H9 (cell line): ENCODE measurements at regions not wholly inside any gene's neighbourhood (a gene's known extent, or its start where the extent isn't known, plus 50 kb on each side); places are given as distances from the start of the nearest gene placed in this dataset.

ENCODE experiments used
- DNase-seq: peaks from one replicate; pipeline ENCODE4 v3.0.0-alpha.2; 2017
- H2AFZ ChIP-seq: one replicate; pipeline ENCODE4 v1.6.1; 2013; ENCODE audit warnings: mild to moderate bottlenecking, low read length, control low read depth, moderate library complexity
- H2AK5ac ChIP-seq: 2 replicates; pipeline ENCODE4 v1.6.1; 2013; ENCODE audit warnings: low read length, control low read depth, mixed read lengths; ENCODE audit not compliant: insufficient read length
- H2BK120ac ChIP-seq: one replicate; pipeline ENCODE4 v1.6.1; 2013; ENCODE audit warnings: low read depth, mild to moderate bottlenecking, low read length, control low read depth, inconsistent platforms; ENCODE audit not compliant: poor library complexity, severe bottlenecking
- H2BK12ac ChIP-seq: 2 replicates; pipeline ENCODE4 v1.6.1; 2013; ENCODE audit warnings: low read length, control low read depth, mixed read lengths, low read depth; ENCODE audit not compliant: insufficient read length
- H2BK15ac ChIP-seq: 2 replicates; pipeline ENCODE4 v1.6.1; 2013; ENCODE audit warnings: low read depth, low read length, control low read depth
- H2BK20ac ChIP-seq: one replicate; pipeline ENCODE4 v1.6.1; 2013; ENCODE audit warnings: low read depth, mild to moderate bottlenecking, low read length, control low read depth, inconsistent platforms; ENCODE audit not compliant: poor library complexity, severe bottlenecking
- H2BK5ac ChIP-seq: 2 replicates; pipeline ENCODE4 v1.6.1; 2013; ENCODE audit warnings: low read length, control low read depth, mixed read lengths; ENCODE audit not compliant: insufficient read length
- H3K14ac ChIP-seq: 2 replicates; pipeline ENCODE4 v1.6.1; 2013; ENCODE audit warnings: low read length, control low read depth; ENCODE audit not compliant: insufficient read depth
- H3K18ac ChIP-seq: 2 replicates; pipeline ENCODE4 v1.6.1; 2013; ENCODE audit warnings: low read depth, mild to moderate bottlenecking, mixed read lengths, low read length, control low read depth; ENCODE audit not compliant: insufficient read length
- H3K23ac ChIP-seq: 2 replicates; pipeline ENCODE4 v1.6.1; 2013; ENCODE audit warnings: low read length, control low read depth, mixed read lengths, low read depth; ENCODE audit not compliant: insufficient read length
- H3K23me2 ChIP-seq: 2 replicates; pipeline ENCODE4 v1.6.1; 2013; ENCODE audit warnings: low read depth, mild to moderate bottlenecking, mixed read lengths, low read length, control low read depth; ENCODE audit not compliant: insufficient read length, poor library complexity, severe bottlenecking
- H3K27ac ChIP-seq: 2 replicates; pipeline ENCODE4 v1.5.1; 2013; ENCODE audit warnings: low read length, control low read depth, mixed read lengths, low read depth; ENCODE audit not compliant: insufficient read length
- H3K27me3 ChIP-seq: 2 replicates; pipeline ENCODE4 v1.6.1; 2013; ENCODE audit warnings: low read length, control low read depth, inconsistent platforms; ENCODE audit not compliant: insufficient read depth
- H3K4ac ChIP-seq: 2 replicates; pipeline ENCODE4 v1.6.1; 2013; ENCODE audit warnings: low read depth, mild to moderate bottlenecking, control low read depth, inconsistent platforms, low read length, moderate library complexity
- H3K4me1 ChIP-seq: 2 replicates; pipeline ENCODE4 v1.6.1; 2013; ENCODE audit warnings: low read length, control low read depth, inconsistent platforms; ENCODE audit not compliant: insufficient read depth
- H3K4me2 ChIP-seq: 2 replicates; pipeline ENCODE4 v1.6.1; 2013; ENCODE audit warnings: low read length, control low read depth, mixed read lengths; ENCODE audit not compliant: insufficient read length, insufficient read depth
- H3K56ac ChIP-seq: 2 replicates; pipeline ENCODE4 v1.6.1; 2013; ENCODE audit warnings: low read depth, mild to moderate bottlenecking, mixed read lengths, low read length, control low read depth; ENCODE audit not compliant: insufficient read length
- H3K79me1 ChIP-seq: 2 replicates; pipeline ENCODE4 v1.6.1; 2013; ENCODE audit warnings: low read depth, mild to moderate bottlenecking, moderate library complexity, low read length, control low read depth, inconsistent platforms; ENCODE audit not compliant: insufficient read depth, poor library complexity, severe bottlenecking
- H3K79me2 ChIP-seq: 2 replicates; pipeline ENCODE4 v1.6.1; 2013; ENCODE audit warnings: low read length, control low read depth, inconsistent platforms; ENCODE audit not compliant: insufficient read depth
- H3K9ac ChIP-seq: 2 replicates; pipeline ENCODE4 v1.6.1; 2013; ENCODE audit warnings: low read length, control low read depth, mixed read lengths; ENCODE audit not compliant: insufficient read length; ENCODE audit errors: extremely low read depth
- H3K9me3 ChIP-seq: one replicate; pipeline ENCODE4 v1.6.1; 2013; ENCODE audit warnings: low read depth, low read length, inconsistent platforms; ENCODE audit not compliant: control insufficient read depth
- H3T11ph ChIP-seq: one replicate; pipeline ENCODE4 v1.6.1; 2013; ENCODE audit warnings: mild to moderate bottlenecking, low read length, control low read depth, inconsistent platforms
- H4K20me1 ChIP-seq: one replicate; pipeline ENCODE4 v1.6.1; 2013; ENCODE audit not compliant: control insufficient read depth, insufficient read length, insufficient read depth
- H4K5ac ChIP-seq: 2 replicates; pipeline ENCODE4 v1.6.1; 2013; ENCODE audit warnings: low read depth, mild to moderate bottlenecking, mixed read lengths, low read length, control low read depth; ENCODE audit not compliant: insufficient read length
- H4K8ac ChIP-seq: replicated peaks from 2 replicates; pipeline ENCODE4 v1.6.1; 2013; ENCODE audit warnings: low read length, control low read depth, mixed read lengths, low read depth; ENCODE audit not compliant: insufficient read length
- H4K91ac ChIP-seq: 2 replicates; pipeline ENCODE4 v1.6.1; 2013; ENCODE audit warnings: low read depth, mild to moderate bottlenecking, moderate library complexity, mixed read lengths, low read length, control low read depth; ENCODE audit not compliant: insufficient read length
- H3K27ac Mint-ChIP-seq, 3 experiments: 2 replicates in 2 of 3; 3 replicates in 1 of 3; pipeline ENCODE4 v1.8.0; 2020 to 2021; ENCODE audit warnings: mixed read lengths in 3 of 3, mild to moderate bottlenecking in 1 of 3, moderate library complexity in 1 of 3
- H3K27me3 Mint-ChIP-seq: 2 replicates; pipeline ENCODE4 v1.8.0; 2021; ENCODE audit warnings: low read depth, mild to moderate bottlenecking, moderate library complexity, mixed read lengths
- H3K36me3 Mint-ChIP-seq, 3 experiments: 2 replicates in 2 of 3; 3 replicates in 1 of 3; pipeline ENCODE4 v1.8.0; 2020 to 2021; ENCODE audit warnings: low read depth in 3 of 3, mixed read lengths in 3 of 3; ENCODE audit not compliant: insufficient read depth in 1 of 3
- H3K4me1 Mint-ChIP-seq, 2 experiments: 2 replicates each; pipeline ENCODE4 v1.8.0; 2020; ENCODE audit warnings: mixed read lengths in 2 of 2
- H3K4me3 Mint-ChIP-seq, 2 experiments: 2 replicates in 1 of 2; 3 replicates in 1 of 2; pipeline ENCODE4 v1.8.0; 2020 to 2021; ENCODE audit warnings: mild to moderate bottlenecking in 2 of 2, mixed read lengths in 2 of 2, moderate library complexity in 1 of 2
- H3K9me3 Mint-ChIP-seq, 2 experiments: 2 replicates in 1 of 2; 3 replicates in 1 of 2; pipeline ENCODE4 v1.8.0; 2020; ENCODE audit warnings: mild to moderate bottlenecking in 2 of 2, mixed read lengths in 2 of 2, moderate library complexity in 1 of 2
- TF ChIP-seq, protein P1 (sequence below): fragments of 200-600 bp; sonication (generic); conservative IDR thresholded peaks from 3 replicates; pipeline ENCODE4 v1.8.0; 2021; ENCODE audit warnings: antibody characterized with exemption, mild to moderate bottlenecking

DNA sequence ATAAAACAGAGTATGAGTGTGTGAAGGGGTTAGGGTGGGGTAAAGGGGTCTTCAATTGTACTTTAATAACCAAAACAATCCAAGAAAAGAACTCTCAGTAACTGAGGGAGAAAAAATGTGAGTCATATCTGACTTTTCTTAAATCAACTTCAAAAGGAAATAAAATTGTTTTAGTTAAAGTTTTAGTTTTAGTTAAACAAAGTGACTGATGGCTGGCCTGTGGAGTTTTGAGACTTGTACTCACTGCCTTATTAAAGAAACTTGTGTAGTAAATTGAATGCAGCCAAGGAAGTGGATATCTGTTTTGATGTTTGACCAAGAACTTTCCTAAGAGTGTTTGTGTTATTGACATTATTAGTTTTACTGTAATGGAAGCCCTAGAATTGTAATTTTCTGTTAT lies 2032.6 kb downstream of the MAT2B start:
- H3K9me3 Mint-ChIP-seq, result no peaks in the 10 kb centered on the region
- no peak overlapping the region for H2BK120ac ChIP-seq
- no peak overlapping the region for H3K27ac Mint-ChIP-seq

More for the DNA sequence above, 2032.6 kb downstream of the MAT2B start:
- H4K8ac ChIP-seq, result no peak overlapping the region
- TF ChIP-seq, protein P1, sequence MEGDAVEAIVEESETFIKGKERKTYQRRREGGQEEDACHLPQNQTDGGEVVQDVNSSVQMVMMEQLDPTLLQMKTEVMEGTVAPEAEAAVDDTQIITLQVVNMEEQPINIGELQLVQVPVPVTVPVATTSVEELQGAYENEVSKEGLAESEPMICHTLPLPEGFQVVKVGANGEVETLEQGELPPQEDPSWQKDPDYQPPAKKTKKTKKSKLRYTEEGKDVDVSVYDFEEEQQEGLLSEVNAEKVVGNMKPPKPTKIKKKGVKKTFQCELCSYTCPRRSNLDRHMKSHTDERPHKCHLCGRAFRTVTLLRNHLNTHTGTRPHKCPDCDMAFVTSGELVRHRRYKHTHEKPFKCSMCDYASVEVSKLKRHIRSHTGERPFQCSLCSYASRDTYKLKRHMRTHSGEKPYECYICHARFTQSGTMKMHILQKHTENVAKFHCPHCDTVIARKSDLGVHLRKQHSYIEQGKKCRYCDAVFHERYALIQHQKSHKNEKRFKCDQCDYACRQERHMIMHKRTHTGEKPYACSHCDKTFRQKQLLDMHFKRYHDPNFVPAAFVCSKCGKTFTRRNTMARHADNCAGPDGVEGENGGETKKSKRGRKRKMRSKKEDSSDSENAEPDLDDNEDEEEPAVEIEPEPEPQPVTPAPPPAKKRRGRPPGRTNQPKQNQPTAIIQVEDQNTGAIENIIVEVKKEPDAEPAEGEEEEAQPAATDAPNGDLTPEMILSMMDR, result no peak
- H2BK12ac ChIP-seq, result no peak overlapping the region
- no peaks in the 10 kb centered on the region for H3K79me1 ChIP-seq
- no peak overlapping the region for H3K14ac ChIP-seq
- no peak for DNase-seq
- no peak overlapping the region for H3T11ph ChIP-seq
- H2AK5ac ChIP-seq, result no peak overlapping the region
- H3K4me2 ChIP-seq, result no peak overlapping the region
- H4K5ac ChIP-seq, result no peak overlapping the region
- no peak overlapping the region for H2BK20ac ChIP-seq
- H3K27me3 ChIP-seq, result no peaks in the 10 kb centered on the region
- H4K91ac ChIP-seq, result no peak overlapping the region
- Mint-ChIP-seq H3K27me3 (no peaks in the 10 kb centered on the region; the same call in 1 of the 2 replicates), H3K36me3 (peaks cover 0 to 4% (median 0%) of the 10 kb centered on the region in 3 experiments; a peak in 2 of 7 replicates), H3K4me1 (no peaks in the 10 kb centered on the region), H3K4me3 (no peak overlapping the region)
- no peaks in the 10 kb centered on the region for H3K9me3 ChIP-seq
- no peaks in the 10 kb centered on the region for H3K23me2 ChIP-seq
- no peak overlapping the region for H2BK5ac ChIP-seq
- no peak overlapping the region for H3K4ac ChIP-seq
- H3K27ac ChIP-seq, result no peak overlapping the region
- no peak overlapping the region for H3K23ac ChIP-seq
- no peak overlapping the region for H2AFZ ChIP-seq
- no peak overlapping the region for H3K9ac ChIP-seq
- no peaks in the 10 kb centered on the region for H3K4me1 ChIP-seq
- no peaks in the 10 kb centered on the region for H3K79me2 ChIP-seq
- H3K18ac ChIP-seq, result no peak overlapping the region
- H3K56ac ChIP-seq, result no peak overlapping the region
- H4K20me1 ChIP-seq, result no peaks in the 10 kb centered on the region
- H2BK15ac ChIP-seq, result no peak overlapping the region
